ENCODE measurements at regions not wholly inside any gene's neighbourhood (a gene's known extent, or its start where the extent isn't known, plus 50 kb on each side); places are given as distances from the start of the nearest gene placed in this dataset.

GRCh38 chr14:58866391-58866790 lies 228.6 kb downstream of the DACT1 start:
- no peak overlapping the region for H3K9ac ChIP-seq (ENCODE audit: low read length)
- no peaks in the 10 kb centered on the region for H3K9me2 ChIP-seq (ENCODE audit: insufficient read depth, low read length)
- H3K9me3 ChIP-seq (ENCODE audit: low read length) = no peaks in the 10 kb centered on the region
- peaks cover 9% of the 10 kb centered on the region for H3F3A ChIP-seq (ENCODE audit: insufficient read depth, low read length, poor library complexity, severe bottlenecking)
- H3K4me3 ChIP-seq (ENCODE audit: low read length) = no peak overlapping the region
- no peak overlapping the region for H3K4me2 ChIP-seq (ENCODE audit: low read length)
- no peak for TF ChIP-seq REST (IDR thresholded peaks at IDR 0.05; ENCODE audit: borderline replicate concordance)
- TF ChIP-seq RAD21 (conservative IDR thresholded peaks at IDR 0.05) = no peak
- no peak for TF ChIP-seq CTCF (IDR thresholded peaks at IDR 0.05; ENCODE audit: poor library complexity, severe bottlenecking)
- TF ChIP-seq POLR2AphosphoS5 (IDR thresholded peaks at IDR 0.05) = no peak
- TF ChIP-seq EZH2 (IDR thresholded peaks at IDR 0.05; ENCODE audit: borderline replicate concordance, insufficient read depth, low read length, poor library complexity, severe bottlenecking) = no peak
- no peak for TF ChIP-seq MXI1 (conservative IDR thresholded peaks at IDR 0.05; ENCODE audit: poor library complexity, severe bottlenecking)
- no peak for TF ChIP-seq EP300 (conservative IDR thresholded peaks at IDR 0.05; ENCODE audit: poor library complexity, severe bottlenecking)
- TF ChIP-seq TAF1 (IDR thresholded peaks at IDR 0.05; ENCODE audit: low read depth) = no peak
- no peak for TF ChIP-seq SMC3 (conservative IDR thresholded peaks at IDR 0.05; ENCODE audit: poor library complexity)
- H2AFZ ChIP-seq (ENCODE audit: low read depth, low read length) = no peak overlapping the region
- no peak overlapping the region for H3K27ac ChIP-seq (ENCODE audit: low read length)
- H3K27me3 ChIP-seq (ENCODE audit: insufficient read depth, low read depth, low read length) = no peaks in the 10 kb centered on the region
- no peaks in the 10 kb centered on the region for H4K20me1 ChIP-seq (ENCODE audit: insufficient read depth)
- no peaks in the 10 kb centered on the region for H3K79me2 ChIP-seq (replicated peaks; ENCODE audit: insufficient read depth, low read length)
- no peaks in the 10 kb centered on the region for H3K36me3 ChIP-seq (ENCODE audit: insufficient read depth, low read length)

- Histone ChIP-seq H4K20me1 (ENCODE audit: insufficient read depth) (no peaks in the 10 kb centered on the region), H3K4me2 (ENCODE audit: low read length) (no peak overlapping the region), H3K9ac (ENCODE audit: low read length) (no peak overlapping the region), H3K27ac (ENCODE audit: low read length) (peak overlapping the region; percentile 90), H3K4me3 (ENCODE audit: low read length) (no peak overlapping the region), H3K36me3 (ENCODE audit: insufficient read depth, low read length) (no peaks in the 10 kb centered on the region), H3K9me2 (ENCODE audit: insufficient read depth, low read length) (no peaks in the 10 kb centered on the region), H3K27me3 (ENCODE audit: insufficient read depth, low read depth, low read length) (no peaks in the 10 kb centered on the region), H3K9me3 (ENCODE audit: low read length) (no peaks in the 10 kb centered on the region), H3K79me2 (replicated peaks; ENCODE audit: insufficient read depth, low read length) (no peaks in the 10 kb centered on the region), H3F3A (ENCODE audit: insufficient read depth, low read length, poor library complexity, severe bottlenecking) (peaks cover 23% of the 10 kb centered on the region), H2AFZ (ENCODE audit: low read depth, low read length) (no peak overlapping the region)
- no peak for TF ChIP-seq REST (IDR thresholded peaks at IDR 0.05; ENCODE audit: borderline replicate concordance)
- no peak for TF ChIP-seq SMC3 (conservative IDR thresholded peaks at IDR 0.05; ENCODE audit: poor library complexity)
- no peak for TF ChIP-seq RAD21 (conservative IDR thresholded peaks at IDR 0.05)
- TF ChIP-seq EZH2 (IDR thresholded peaks at IDR 0.05; ENCODE audit: borderline replicate concordance, insufficient read depth, low read length, poor library complexity, severe bottlenecking) = no peak
- no peak for TF ChIP-seq POLR2AphosphoS5 (IDR thresholded peaks at IDR 0.05)
- TF ChIP-seq TAF1 (IDR thresholded peaks at IDR 0.05; ENCODE audit: low read depth) = no peak
- TF ChIP-seq CTCF (IDR thresholded peaks at IDR 0.05; ENCODE audit: poor library complexity, severe bottlenecking) = no peak
- TF ChIP-seq EP300 (conservative IDR thresholded peaks at IDR 0.05; ENCODE audit: poor library complexity, severe bottlenecking) = no peak
- no peak for TF ChIP-seq MXI1 (conservative IDR thresholded peaks at IDR 0.05; ENCODE audit: poor library complexity, severe bottlenecking)
These were observed 233.2 kb downstream of the DACT1 start for GRCh38 chr14:58870961-58871360.
